Limb (tissue), 2 donors: ENCODE measurements at regions not wholly inside any gene's neighbourhood (a gene's known extent, or its start where the extent isn't known, plus 50 kb on each side); places are given as distances from the start of the nearest gene placed in this dataset.
"Not testable (repeated sequence)": the region's sequence is repeated elsewhere in the genome, so short reads cannot be mapped to it uniquely, and the experiment has no call there.

ENCODE experiments used
- DNase-seq, 2 donors: peaks; one replicate each; pipeline ENCODE4 v3.0.0-alpha.2; 2016; ENCODE audit errors: extremely low spot score in 2 of 2

DNA sequence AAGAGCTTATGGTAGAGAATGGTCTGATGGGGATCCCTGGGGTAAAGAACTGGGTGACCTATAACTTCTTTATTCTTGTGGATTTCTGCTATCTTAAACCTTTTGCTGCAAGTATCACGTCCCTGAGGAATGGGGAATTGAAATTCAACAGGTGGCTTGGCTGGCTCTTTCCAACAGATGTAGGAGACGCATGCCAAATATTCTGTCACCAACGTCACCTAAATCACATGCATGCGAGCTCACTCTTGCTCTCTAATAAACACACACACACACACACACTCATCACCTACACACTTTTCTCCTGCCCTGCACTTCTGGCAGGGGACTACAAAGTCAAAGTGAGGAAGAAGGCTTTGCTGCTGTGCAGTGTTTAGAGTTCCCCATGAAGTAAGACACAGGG lies 145.8 kb upstream of the NECTIN3 start:
- DNase-seq, result peak; percentile 34 to 45

DNA sequence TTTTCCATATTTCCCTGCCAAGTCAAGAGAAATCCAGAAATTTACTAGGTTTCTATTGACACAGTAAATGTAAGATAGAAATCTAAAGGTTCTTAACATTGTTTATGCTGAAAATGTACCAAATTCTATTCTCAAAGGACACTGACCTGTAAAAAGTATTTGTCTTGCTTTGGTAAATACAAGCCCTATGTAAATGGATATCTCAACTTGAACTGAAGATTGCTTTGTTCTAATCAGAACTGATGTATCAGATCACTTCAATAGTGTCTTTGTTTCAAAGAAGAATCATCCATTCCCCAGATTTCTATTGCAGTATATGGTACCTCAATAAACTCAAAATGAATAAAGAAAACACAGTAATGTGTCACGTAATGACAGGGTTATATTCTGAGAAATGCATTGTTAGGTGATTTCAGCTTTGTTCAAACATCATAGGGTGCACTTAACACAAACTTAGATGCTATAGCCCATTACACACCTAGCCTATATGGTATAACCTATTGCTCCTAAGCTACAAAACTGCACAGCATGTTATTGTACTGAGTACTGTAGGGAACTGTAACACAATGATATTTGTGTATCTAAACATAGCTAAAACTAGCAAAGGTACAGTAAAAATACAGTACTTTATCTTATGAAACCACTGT lies 143.5 kb upstream of the NECTIN3 start:
- DNase-seq, result no peak

DNA sequence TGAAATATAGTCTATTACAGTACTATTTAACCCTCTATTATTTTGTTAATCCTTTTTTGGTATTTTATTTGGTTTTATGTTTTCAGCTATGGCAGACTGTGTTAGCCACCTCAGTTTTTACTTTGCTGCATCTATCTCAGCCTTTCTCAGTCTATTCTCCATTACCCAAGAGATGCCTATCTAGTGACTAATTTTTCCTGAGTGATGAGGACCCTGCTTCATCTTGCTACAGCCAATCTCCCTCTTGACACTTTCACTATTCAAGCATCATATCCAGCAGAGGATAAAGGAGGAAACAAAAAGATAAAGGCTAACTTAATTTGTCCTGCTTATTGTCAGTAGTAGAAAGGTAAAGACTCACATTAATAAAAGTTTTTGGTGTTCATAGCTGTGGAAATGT lies 141.8 kb upstream of the NECTIN3 start:
- DNase-seq, result no peak

GRCh38 chr3:110932567-110932966 lies 139.0 kb upstream of the NECTIN3 start:
- DNase-seq, result no peak

DNA sequence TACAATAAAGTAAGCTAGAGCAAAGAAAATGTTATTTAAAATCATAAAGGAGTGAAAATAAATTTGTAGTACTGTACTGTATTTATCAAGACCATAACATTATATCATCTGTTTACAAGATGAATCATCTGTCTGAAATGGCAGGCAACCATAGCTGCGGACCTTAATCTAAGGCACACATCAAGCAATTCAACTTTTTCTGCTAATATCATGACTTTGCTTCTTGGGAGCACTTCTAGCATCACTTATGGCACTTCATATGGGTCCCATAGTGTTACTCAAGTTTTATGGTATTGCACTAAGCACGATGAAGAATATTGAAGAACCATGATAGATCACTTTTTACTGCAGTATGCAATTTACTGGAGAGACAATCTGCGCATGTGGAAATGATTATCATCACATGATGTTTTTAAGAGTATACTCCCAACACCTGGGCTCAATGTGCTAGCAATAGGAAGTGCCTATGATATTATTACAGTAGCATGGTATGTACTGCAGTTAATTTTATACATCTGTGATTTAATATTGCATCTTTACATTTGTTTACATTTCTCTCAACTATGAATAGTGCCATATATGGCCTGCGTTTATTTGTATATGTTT lies 137.7 kb upstream of the NECTIN3 start:
- no peak for DNase-seq

DNA sequence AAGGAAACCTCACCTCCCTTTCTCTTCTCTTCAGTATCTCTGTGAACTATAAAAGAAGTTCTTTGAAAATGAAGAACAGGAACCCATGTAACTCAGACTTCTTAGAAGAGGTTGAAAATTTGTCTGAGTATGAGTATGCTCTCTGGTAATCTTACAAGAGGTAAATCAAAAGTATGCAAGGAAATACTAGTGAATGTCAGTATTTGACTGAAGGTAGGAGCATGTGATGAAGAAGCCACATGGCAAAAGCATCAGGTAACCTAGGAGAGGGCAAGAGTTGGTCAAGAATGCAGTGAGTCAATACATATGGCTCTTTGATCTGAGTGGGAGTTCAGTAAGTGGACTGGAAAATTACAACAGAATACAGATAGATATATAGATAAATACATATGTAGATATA lies 133.0 kb upstream of the NECTIN3 start:
- no peak for DNase-seq

DNA sequence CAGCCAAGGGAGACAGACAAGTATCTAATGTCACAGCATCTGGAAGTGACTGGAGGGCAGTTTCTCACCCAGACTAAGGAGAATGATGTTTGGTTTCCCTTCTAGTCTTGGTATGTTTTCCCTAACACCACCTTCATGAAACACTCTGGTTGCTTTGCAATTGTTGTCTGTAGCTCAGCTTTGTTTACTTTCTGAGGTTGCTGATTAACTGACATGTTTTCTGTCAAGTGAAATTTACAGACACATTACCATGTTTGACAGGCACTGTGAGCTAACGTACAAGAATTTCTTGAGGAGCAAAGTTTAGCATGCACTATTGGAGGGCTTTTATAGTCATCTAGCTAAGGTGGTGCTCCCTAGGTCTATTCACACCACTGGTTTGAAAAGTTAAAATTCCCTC lies 131.6 kb upstream of the NECTIN3 start:
- no peak for DNase-seq

- DNase-seq, result no peak
These were observed 126.8 kb upstream of the NECTIN3 start for GRCh38 chr3:110944782-110945181.

- DNase-seq, result no peak
These were observed 124.8 kb upstream of the NECTIN3 start for GRCh38 chr3:110946810-110947209.

GRCh38 chr3:110949194-110949593 lies 122.4 kb upstream of the NECTIN3 start:
- DNase-seq, result not testable (repeated sequence)

- no peak for DNase-seq
These were observed 116.2 kb upstream of the NECTIN3 start for GRCh38 chr3:110955301-110955880.

DNA sequence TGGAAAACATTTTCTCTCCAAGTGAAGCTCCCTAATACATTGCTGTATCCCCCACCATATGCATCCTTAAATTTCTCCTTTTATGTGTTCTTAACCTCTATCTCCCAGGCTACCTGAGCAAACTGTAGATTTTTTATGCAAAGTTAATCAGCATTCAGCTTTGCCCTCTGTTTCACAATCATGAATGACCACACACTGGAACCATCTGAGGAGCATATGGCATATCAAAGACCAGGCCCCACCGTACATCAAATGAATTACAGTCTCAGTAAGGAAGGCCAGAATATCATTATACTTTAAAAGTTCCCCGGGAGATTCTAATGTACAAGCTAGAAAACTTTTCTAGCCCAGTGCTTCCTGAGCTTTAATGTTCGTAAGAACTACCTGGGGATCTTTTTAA lies 115.5 kb upstream of the NECTIN3 start:
- DNase-seq, result no peak

- no peak for DNase-seq
These were observed 114.2 kb upstream of the NECTIN3 start for GRCh38 chr3:110957247-110958025.

- DNase-seq, result no peak
These were observed 113.1 kb upstream of the NECTIN3 start for GRCh38 chr3:110958313-110959147.

DNA sequence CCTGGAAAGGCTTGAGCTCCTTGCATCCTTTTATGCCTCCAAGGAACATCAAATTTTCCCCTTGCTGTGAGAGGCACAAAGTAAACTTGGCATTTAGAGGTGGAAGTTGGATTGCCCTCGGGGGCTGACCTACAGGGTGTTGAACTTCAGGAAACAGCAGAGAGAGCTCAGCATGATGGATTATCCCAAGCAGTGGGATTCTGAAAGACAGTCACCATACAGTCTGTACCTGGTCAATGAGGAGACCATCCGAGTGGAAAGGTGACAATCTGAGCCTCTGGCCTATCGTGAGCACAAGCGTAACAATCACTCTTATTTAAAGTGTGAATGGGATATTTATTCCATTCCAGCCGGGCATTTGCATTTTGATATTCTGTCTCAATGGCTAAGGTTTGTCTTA lies 105.6 kb upstream of the NECTIN3 start:
- DNase-seq, result no peak

- no peak for DNase-seq
These were observed 104.5 kb upstream of the NECTIN3 start for GRCh38 chr3:110966966-110967663.

- DNase-seq, result no peak
These were observed 103.5 kb upstream of the NECTIN3 start for GRCh38 chr3:110968076-110968475.

GRCh38 chr3:110969229-110970211 lies 102.1 kb upstream of the NECTIN3 start:
- DNase-seq, result no peak

DNA sequence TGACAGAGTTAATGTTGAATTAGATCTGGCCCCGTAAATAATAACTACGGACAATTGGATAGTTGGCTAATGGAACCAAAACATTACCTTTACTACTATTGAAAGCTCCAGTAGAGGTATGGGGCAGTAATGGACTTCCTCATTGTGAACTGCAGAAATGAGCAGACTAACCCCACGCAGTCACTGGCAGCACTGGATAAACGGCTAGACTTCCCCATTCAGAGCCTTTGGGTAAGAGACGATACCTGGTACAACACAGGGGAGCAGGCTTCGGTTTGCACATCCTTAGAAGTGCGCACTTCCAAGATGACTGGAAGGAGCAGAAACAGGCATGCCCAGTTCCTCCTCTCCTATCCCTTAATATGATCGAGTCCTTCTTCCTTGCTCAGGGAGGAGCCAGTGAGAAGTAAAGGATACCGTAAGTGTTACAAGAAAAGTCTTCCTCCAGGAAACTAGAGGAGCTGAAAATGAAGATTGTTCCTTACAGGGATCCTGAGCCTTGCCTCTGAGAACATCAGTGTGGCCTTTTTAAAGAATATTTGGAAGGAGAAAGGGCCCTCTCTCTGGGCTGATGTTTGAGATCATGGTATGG lies 100.5 kb upstream of the NECTIN3 start:
- DNase-seq, result no peak
